Panc1 (cell line): ENCODE measurements at regions not wholly inside any gene's neighbourhood (a gene's known extent, or its start where the extent isn't known, plus 50 kb on each side); places are given as distances from the start of the nearest gene placed in this dataset.

Source experiments
- ATAC-seq: fragments of 200-7000 bp; cut with Tn5 transposase; 2 replicates; pipeline ENCODE4 v1.9.1; 2020; ENCODE audit warnings: mild to moderate bottlenecking, moderate library complexity
- BruUV-seq: library from RNA; stranded (reverse); fragments of 400-500 nt; replicated peaks from 2 replicates; lab custom pipeline; 2021; lab: Mats Ljungman, UMichigan
- CTCF ChIA-PET: fragments of 300-600 bp; sonication (Branson Sonifier 250); formaldehyde crosslinking; loops from one replicate; lab custom pipeline; 2022; ENCODE audit warnings: antibody characterized with exemption; lab: Charles Lee
- POLR2A ChIA-PET: fragments of 300-600 bp; sonication (Branson Sonifier 250); formaldehyde crosslinking; loops from one replicate; lab custom pipeline; 2022; ENCODE audit warnings: antibody characterized with exemption; lab: Charles Lee
- DNase-seq: peaks from one replicate; pipeline ENCODE4 v3.0.0-alpha.2; 2010; ENCODE audit warnings: low read depth, low spot score
- H3K27ac ChIP-seq: 2 replicates; pipeline ENCODE4 v1.5.1; 2011; ENCODE audit warnings: mild to moderate bottlenecking, low read length, inconsistent platforms
- H3K27me3 ChIP-seq: fragments of 200-500 bp; sonication (Bioruptor generic); 2 replicates; pipeline ENCODE4 v1.6.0; 2014; ENCODE audit warnings: low read length, inconsistent platforms; ENCODE audit not compliant: control insufficient read depth, insufficient read depth
- H3K36me3 ChIP-seq: fragments of 200-500 bp; sonication (Bioruptor generic); 2 replicates; pipeline ENCODE4 v1.5.1; 2014; ENCODE audit warnings: inconsistent platforms, mild to moderate bottlenecking, low read length, moderate library complexity; ENCODE audit not compliant: control insufficient read depth, insufficient read depth
- H3K4me1 ChIP-seq: 2 replicates; pipeline ENCODE4 v1.5.1; 2011; ENCODE audit warnings: inconsistent platforms, mild to moderate bottlenecking, low read length, moderate library complexity; ENCODE audit not compliant: control insufficient read depth, insufficient read depth
- H3K4me3 ChIP-seq, 2 experiments: 2 replicates each; pipeline ENCODE4 v1.5.1; 2011 to 2012; ENCODE audit warnings: low read depth in 2 of 2, low read length in 2 of 2, mild to moderate bottlenecking in 2 of 2, inconsistent platforms in 1 of 2, moderate library complexity in 1 of 2
- H3K9me3 ChIP-seq: fragments of 200-500 bp; sonication (Bioruptor generic); 2 replicates; pipeline ENCODE4 v1.5.1; 2014; ENCODE audit warnings: low read depth, mild to moderate bottlenecking, inconsistent platforms, low read length, moderate library complexity; ENCODE audit not compliant: control insufficient read depth, insufficient read depth
- POLR2AphosphoS5 ChIP-seq: IDR thresholded peaks from 2 replicates; pipeline ENCODE4 v1.6.1; 2012; ENCODE audit warnings: mild to moderate bottlenecking, low read depth, low read length, moderate library complexity
- SIN3A ChIP-seq: IDR thresholded peaks from 2 replicates; pipeline ENCODE4 v1.6.1; 2012; ENCODE audit warnings: low read depth, mild to moderate bottlenecking, low read length, moderate library complexity, borderline replicate concordance; ENCODE audit not compliant: insufficient read depth
- TCF7L2 ChIP-seq: IDR thresholded peaks from 2 replicates; pipeline ENCODE4 v1.6.1; 2011; ENCODE audit warnings: mild to moderate bottlenecking, low read depth, low read length, inconsistent platforms
- in situ Hi-C: cut with HindIII; loops from 2 replicates; pipeline ENCODE4 v1.10.0; 2016; ENCODE audit warnings: low sequenced_read_pairs, low pct_unique_long_range_greater_than_20kb
- intact Hi-C: fragments of 100-400 bp; cut with micrococcal nuclease; formaldehyde crosslinking; loops from one replicate; pipeline ENCODE4 v1.10.0; 2022; ENCODE audit not compliant: unreplicated experiment
- TF ChIP-seq, protein P1 (sequence below), 2 experiments: IDR thresholded peaks; 2 replicates each; pipeline ENCODE4 v1.6.1; 2011 to 2012; ENCODE audit warnings: low read depth in 2 of 2, control low read depth in 1 of 2, low read length in 1 of 2, mild to moderate bottlenecking in 1 of 2, moderate library complexity in 1 of 2; ENCODE audit not compliant: insufficient read depth in 1 of 2
- TF ChIP-seq, protein P2 (sequence below): fragments of 450-650 bp; IDR thresholded peaks from 2 replicates; pipeline ENCODE4 v1.5.1; 2017; ENCODE audit warnings: mild to moderate bottlenecking

DNA sequence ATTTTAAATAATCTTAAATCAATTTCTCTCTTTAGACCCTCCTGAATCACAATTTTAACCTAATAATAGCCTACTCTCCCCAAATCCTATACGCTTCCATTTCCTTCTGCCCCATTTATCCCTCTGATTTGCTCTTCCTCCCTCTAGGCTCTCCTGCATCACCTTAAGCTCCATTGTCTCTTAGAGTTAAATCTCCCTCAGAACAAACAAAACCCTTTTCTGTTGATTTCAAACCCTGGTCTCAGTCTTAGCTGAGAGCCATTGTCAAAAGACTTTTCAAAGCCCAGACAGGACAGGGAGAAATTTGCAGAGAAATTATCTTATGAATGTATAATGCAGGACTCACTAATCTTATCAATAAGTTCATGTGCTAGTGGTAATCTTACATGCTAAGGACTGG is 106.1 kb downstream of the C12orf75 start:
- ChIA-PET POLR2A (no interaction called here), CTCF (no interaction called here)
- no peak overlapping the region for H3K27ac ChIP-seq
- no peaks in the 10 kb centered on the region for H3K4me1 ChIP-seq
- no peaks in the 10 kb centered on the region for H3K36me3 ChIP-seq
- DNase-seq (no peak), ATAC-seq (no peak)
- no peak overlapping the region for H3K4me3 ChIP-seq
- TF ChIP-seq POLR2AphosphoS5: no peak
- TF ChIP-seq, protein P1, sequence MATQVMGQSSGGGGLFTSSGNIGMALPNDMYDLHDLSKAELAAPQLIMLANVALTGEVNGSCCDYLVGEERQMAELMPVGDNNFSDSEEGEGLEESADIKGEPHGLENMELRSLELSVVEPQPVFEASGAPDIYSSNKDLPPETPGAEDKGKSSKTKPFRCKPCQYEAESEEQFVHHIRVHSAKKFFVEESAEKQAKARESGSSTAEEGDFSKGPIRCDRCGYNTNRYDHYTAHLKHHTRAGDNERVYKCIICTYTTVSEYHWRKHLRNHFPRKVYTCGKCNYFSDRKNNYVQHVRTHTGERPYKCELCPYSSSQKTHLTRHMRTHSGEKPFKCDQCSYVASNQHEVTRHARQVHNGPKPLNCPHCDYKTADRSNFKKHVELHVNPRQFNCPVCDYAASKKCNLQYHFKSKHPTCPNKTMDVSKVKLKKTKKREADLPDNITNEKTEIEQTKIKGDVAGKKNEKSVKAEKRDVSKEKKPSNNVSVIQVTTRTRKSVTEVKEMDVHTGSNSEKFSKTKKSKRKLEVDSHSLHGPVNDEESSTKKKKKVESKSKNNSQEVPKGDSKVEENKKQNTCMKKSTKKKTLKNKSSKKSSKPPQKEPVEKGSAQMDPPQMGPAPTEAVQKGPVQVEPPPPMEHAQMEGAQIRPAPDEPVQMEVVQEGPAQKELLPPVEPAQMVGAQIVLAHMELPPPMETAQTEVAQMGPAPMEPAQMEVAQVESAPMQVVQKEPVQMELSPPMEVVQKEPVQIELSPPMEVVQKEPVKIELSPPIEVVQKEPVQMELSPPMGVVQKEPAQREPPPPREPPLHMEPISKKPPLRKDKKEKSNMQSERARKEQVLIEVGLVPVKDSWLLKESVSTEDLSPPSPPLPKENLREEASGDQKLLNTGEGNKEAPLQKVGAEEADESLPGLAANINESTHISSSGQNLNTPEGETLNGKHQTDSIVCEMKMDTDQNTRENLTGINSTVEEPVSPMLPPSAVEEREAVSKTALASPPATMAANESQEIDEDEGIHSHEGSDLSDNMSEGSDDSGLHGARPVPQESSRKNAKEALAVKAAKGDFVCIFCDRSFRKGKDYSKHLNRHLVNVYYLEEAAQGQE (IDR thresholded peaks at IDR 0.05; ENCODE audit: insufficient read depth in 1 of 2, low read depth in 2 of 2, low read length in 1 of 2): no peak
- TF ChIP-seq, protein P2, sequence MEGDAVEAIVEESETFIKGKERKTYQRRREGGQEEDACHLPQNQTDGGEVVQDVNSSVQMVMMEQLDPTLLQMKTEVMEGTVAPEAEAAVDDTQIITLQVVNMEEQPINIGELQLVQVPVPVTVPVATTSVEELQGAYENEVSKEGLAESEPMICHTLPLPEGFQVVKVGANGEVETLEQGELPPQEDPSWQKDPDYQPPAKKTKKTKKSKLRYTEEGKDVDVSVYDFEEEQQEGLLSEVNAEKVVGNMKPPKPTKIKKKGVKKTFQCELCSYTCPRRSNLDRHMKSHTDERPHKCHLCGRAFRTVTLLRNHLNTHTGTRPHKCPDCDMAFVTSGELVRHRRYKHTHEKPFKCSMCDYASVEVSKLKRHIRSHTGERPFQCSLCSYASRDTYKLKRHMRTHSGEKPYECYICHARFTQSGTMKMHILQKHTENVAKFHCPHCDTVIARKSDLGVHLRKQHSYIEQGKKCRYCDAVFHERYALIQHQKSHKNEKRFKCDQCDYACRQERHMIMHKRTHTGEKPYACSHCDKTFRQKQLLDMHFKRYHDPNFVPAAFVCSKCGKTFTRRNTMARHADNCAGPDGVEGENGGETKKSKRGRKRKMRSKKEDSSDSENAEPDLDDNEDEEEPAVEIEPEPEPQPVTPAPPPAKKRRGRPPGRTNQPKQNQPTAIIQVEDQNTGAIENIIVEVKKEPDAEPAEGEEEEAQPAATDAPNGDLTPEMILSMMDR: no peak
- intact Hi-C loops (no loop called here), in situ Hi-C loops (no loop called here)
- no peaks in the 10 kb centered on the region; the same call in 1 of the 2 replicates for H3K9me3 ChIP-seq
- no peaks in the 10 kb centered on the region for H3K27me3 ChIP-seq
- no TSS peak for BruUV-seq

DNA sequence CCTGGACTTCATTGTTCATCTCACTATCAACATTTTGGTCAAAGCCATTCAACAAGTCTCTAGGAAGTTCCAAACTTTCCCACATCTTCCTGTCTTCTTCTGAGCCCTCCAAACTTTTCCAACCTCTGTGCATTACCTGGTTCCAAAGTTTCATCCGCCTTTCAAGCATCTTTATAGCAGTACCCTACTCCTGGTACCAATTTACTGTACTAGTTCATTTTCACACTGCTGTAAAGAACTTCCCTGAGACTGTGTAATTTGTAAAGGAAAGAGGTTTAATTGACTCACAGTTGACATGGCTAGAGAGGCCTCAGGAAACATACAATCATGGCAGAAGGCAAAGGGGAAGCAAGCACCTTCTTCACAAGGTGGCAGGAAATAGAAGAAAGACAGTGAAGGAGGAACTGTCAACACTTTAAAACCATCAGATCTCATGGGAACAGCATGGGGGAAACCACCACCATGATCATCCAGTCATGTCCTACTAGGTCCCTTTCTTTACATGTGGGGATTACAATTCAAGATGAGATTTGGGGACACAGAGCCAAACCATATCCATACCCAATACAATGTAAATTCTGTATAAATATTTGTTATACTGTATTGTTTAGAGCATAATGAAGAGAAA is 109.7 kb downstream of the C12orf75 start:
- TF ChIP-seq TCF7L2: no peak
- TF ChIP-seq, protein P1 (IDR thresholded peaks at IDR 0.05; ENCODE audit: insufficient read depth in 1 of 2, low read depth in 2 of 2, low read length in 1 of 2): no peak
- TF ChIP-seq, protein P2: no peak
- no peak for TF ChIP-seq POLR2AphosphoS5
- no peak for TF ChIP-seq SIN3A
- peaks cover 1% of the 10 kb centered on the region for H3K4me1 ChIP-seq
- ChIA-PET CTCF (no interaction called here), POLR2A (no interaction called here)
- H3K9me3 ChIP-seq: no peaks in the 10 kb centered on the region; the same call in 1 of the 2 replicates
- DNase-seq (no peak), ATAC-seq (no peak)
- H3K27ac ChIP-seq: no peak overlapping the region
- BruUV-seq: no TSS peak
- intact Hi-C loops (no loop called here), in situ Hi-C loops (no loop called here)
- H3K27me3 ChIP-seq: no peaks in the 10 kb centered on the region
- no peaks in the 10 kb centered on the region for H3K36me3 ChIP-seq
- no peak overlapping the region for H3K4me3 ChIP-seq
